Bronchial epithelial cell (primary cell): ENCODE measurements at regions not wholly inside any gene's neighbourhood (a gene's known extent, or its start where the extent isn't known, plus 50 kb on each side); places are given as distances from the start of the nearest gene placed in this dataset.
"Not testable (repeated sequence)": the region's sequence is repeated elsewhere in the genome, so short reads cannot be mapped to it uniquely, and the experiment has no call there.

Experiments used
- DNase-seq: peaks from one replicate; pipeline ENCODE4 v3.0.0-alpha.2; 2010; ENCODE audit warnings: low read depth
- FAIRE-seq: peaks from 2 replicates; lab custom pipeline; 2011; peaks lifted over from hg19 to GRCh38; lab: Jason Lieb, UNC
- H3K27me3 ChIP-seq: 2 replicates; pipeline ENCODE4 v1.5.1; 2011; ENCODE audit warnings: low read length; ENCODE audit not compliant: control insufficient read depth, insufficient read depth
- H3K36me3 ChIP-seq: 2 replicates; pipeline ENCODE4 v1.5.1; 2011; ENCODE audit warnings: low read length; ENCODE audit not compliant: control insufficient read depth, insufficient read depth
- H3K4me3 ChIP-seq: 2 replicates; pipeline ENCODE4 v1.5.1; 2011; ENCODE audit warnings: mild to moderate bottlenecking, low read depth, low read length, control low read depth
- CTCF ChIP-seq: IDR thresholded peaks from 2 replicates; pipeline ENCODE4 v1.5.1; 2011; ENCODE audit warnings: mild to moderate bottlenecking, moderate library complexity, low read length, control low read depth, inconsistent platforms; ENCODE audit not compliant: insufficient read depth, severe bottlenecking

GRCh38 chr6:144439016-144439415, 153.9 kb downstream of the UTRN start:
- Histone ChIP-seq H3K36me3 (peaks cover 12% of the 10 kb centered on the region), H3K4me3 (no peak overlapping the region), H3K27me3 (no peaks in the 10 kb centered on the region)
- FAIRE-seq (no peak), DNase-seq (no peak)
- no peak for TF ChIP-seq CTCF

- FAIRE-seq: not testable (repeated sequence)
Measured at GRCh38 chr6:144441801-144442200, 156.7 kb downstream of the UTRN start.

GRCh38 chr6:144443157-144443556, 158.0 kb downstream of the UTRN start:
- no peak overlapping the region for H3K4me3 ChIP-seq
- H3K36me3 ChIP-seq: peaks cover 10% of the 10 kb centered on the region
- DNase-seq (no peak), FAIRE-seq (no peak)
- H3K27me3 ChIP-seq: no peaks in the 10 kb centered on the region
- TF ChIP-seq CTCF: no peak

More at GRCh38 chr6:144441801-144442200, 156.7 kb downstream of the UTRN start:
- not testable (repeated sequence) for H3K27me3 ChIP-seq, H3K4me3 ChIP-seq, DNase-seq
- H3K36me3 ChIP-seq: peaks cover 12% of the 10 kb centered on the region

- no peak for FAIRE-seq
- H3K4me3 ChIP-seq: no peak overlapping the region
- no peak for TF ChIP-seq CTCF
- peaks cover 3% of the 10 kb centered on the region for H3K36me3 ChIP-seq
- no peaks in the 10 kb centered on the region for H3K27me3 ChIP-seq
- DNase-seq: peak; percentile 73
Measured at GRCh38 chr6:144447472-144447871, 162.3 kb downstream of the UTRN start.

- no peaks in the 10 kb centered on the region for H3K27me3 ChIP-seq
- no peak for DNase-seq
- H3K4me3 ChIP-seq: no peak overlapping the region
- no peak for TF ChIP-seq CTCF
- FAIRE-seq: no peak
- peaks cover 3% of the 10 kb centered on the region for H3K36me3 ChIP-seq
Measured at GRCh38 chr6:144449218-144449617, 164.1 kb downstream of the UTRN start.

- H3K4me3 ChIP-seq: no peak overlapping the region
- H3K27me3 ChIP-seq: no peaks in the 10 kb centered on the region
- peak; percentile 72 for FAIRE-seq
- no peak for TF ChIP-seq CTCF
- H3K36me3 ChIP-seq: peaks cover 3% of the 10 kb centered on the region
- no peak for DNase-seq
Measured at GRCh38 chr6:144449911-144450597, 164.9 kb downstream of the UTRN start.
